Gastroesophageal sphincter (tissue), 4 donors: ENCODE measurements at regions not wholly inside any gene's neighbourhood (a gene's known extent, or its start where the extent isn't known, plus 50 kb on each side); places are given as distances from the start of the nearest gene placed in this dataset.

Source experiments
- ATAC-seq: fragments of 150-250 bp; one replicate; pipeline ENCODE4 v1.9.1; 2016; ENCODE audit warnings: mild to moderate bottlenecking, moderate library complexity
- H3K27ac ChIP-seq, 4 donors: fragments of 200-600 bp; sonication (generic) in 3 of 4; 1 replicate in 3 of 4; 2 replicates in 1 of 4; pipeline ENCODE4 v1.5.1; 2016 to 2019
- H3K27me3 ChIP-seq: fragments of 200-600 bp; sonication (generic); one replicate; pipeline ENCODE4 v1.5.1; 2019
- H3K36me3 ChIP-seq, 2 donors: fragments of 200-600 bp; sonication (generic); one replicate each; pipeline ENCODE4 v1.5.1; 2019; ENCODE audit warnings: control low read depth in 1 of 2
- H3K4me1 ChIP-seq, 3 donors: fragments of 200-600 bp; sonication (generic); 1 replicate in 2 of 3; 2 replicates in 1 of 3; pipeline ENCODE4 v1.5.1; 2016 to 2019; ENCODE audit warnings: control low read depth in 2 of 3
- H3K4me3 ChIP-seq, 2 donors: fragments of 200-600 bp; sonication (generic); one replicate each; pipeline ENCODE4 v1.5.1; 2019; ENCODE audit warnings: mild to moderate bottlenecking in 1 of 2, moderate library complexity in 1 of 2
- H3K9me3 ChIP-seq, 3 donors: fragments of 200-600 bp; sonication (generic); one replicate each; pipeline ENCODE4 v1.5.1; 2017 to 2019; ENCODE audit warnings: control low read depth in 2 of 3
- EP300 ChIP-seq: sonication (generic); formaldehyde crosslinking; IDR thresholded peaks from one replicate; pipeline ENCODE4 v1.6.1; 2017; ENCODE audit warnings: antibody characterized with exemption, mild to moderate bottlenecking
- POLR2A ChIP-seq, 2 donors: fragments of 450-650 bp; IDR thresholded peaks; one replicate each; pipeline ENCODE4 v1.6.1; 2017; ENCODE audit warnings: antibody characterized with exemption in 2 of 2, mild to moderate bottlenecking in 2 of 2, moderate library complexity in 1 of 2
- POLR2AphosphoS5 ChIP-seq: sonication (generic); formaldehyde crosslinking; IDR thresholded peaks from one replicate; pipeline ENCODE4 v1.6.1; 2017; ENCODE audit warnings: antibody characterized with exemption
- WGBS, 2 donors: methylation state at CpG; one replicate each; pipeline ENCODE4 v1.1.5; 2018; ENCODE audit warnings: low coverage in 1 of 2; 5-methylcytosine and 5-hydroxymethylcytosine counted together
- TF ChIP-seq, protein P1 (sequence below), 4 experiments: fragments of 200-600 bp in 2 of 4; fragments of 450-650 bp in 2 of 4; sonication (generic) in 1 of 4; IDR thresholded peaks; one replicate each; pipeline ENCODE4 v1.5.1; 2017 to 2019; ENCODE audit warnings: antibody characterized with exemption in 4 of 4, mild to moderate bottlenecking in 2 of 4, moderate library complexity in 2 of 4

DNA sequence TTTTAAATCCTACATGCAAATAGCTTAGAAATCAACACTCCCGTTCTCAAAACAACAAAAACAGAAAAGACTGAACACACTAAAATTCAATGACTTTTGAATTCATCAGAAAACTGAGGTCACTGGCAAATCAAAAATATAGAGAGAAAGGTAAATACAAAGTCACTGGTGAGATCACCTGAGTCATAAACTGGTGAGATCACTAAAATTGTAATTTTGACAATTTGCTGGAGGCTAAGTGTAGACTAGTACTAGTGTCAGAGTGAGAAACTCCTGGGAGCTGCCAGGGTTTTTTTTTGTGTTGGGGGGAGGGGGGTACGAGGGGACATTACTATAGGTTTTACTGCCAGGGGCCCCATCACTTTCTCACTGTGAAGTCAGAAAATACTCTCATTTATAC lies 1876.0 kb upstream of the CELF4 start:
- Histone ChIP-seq H3K4me3 (no peak overlapping the region), H3K36me3 (no peaks in the 10 kb centered on the region), H3K27me3 (no peaks in the 10 kb centered on the region), H3K27ac (no peak overlapping the region), H3K4me1 (no peaks in the 10 kb centered on the region), H3K9me3 (no peaks in the 10 kb centered on the region)
- 100% methylated on average over 1 to 2 of the region's 2 CpGs for WGBS, 2 donors
- no peak for ATAC-seq
- TF ChIP-seq, protein P1, sequence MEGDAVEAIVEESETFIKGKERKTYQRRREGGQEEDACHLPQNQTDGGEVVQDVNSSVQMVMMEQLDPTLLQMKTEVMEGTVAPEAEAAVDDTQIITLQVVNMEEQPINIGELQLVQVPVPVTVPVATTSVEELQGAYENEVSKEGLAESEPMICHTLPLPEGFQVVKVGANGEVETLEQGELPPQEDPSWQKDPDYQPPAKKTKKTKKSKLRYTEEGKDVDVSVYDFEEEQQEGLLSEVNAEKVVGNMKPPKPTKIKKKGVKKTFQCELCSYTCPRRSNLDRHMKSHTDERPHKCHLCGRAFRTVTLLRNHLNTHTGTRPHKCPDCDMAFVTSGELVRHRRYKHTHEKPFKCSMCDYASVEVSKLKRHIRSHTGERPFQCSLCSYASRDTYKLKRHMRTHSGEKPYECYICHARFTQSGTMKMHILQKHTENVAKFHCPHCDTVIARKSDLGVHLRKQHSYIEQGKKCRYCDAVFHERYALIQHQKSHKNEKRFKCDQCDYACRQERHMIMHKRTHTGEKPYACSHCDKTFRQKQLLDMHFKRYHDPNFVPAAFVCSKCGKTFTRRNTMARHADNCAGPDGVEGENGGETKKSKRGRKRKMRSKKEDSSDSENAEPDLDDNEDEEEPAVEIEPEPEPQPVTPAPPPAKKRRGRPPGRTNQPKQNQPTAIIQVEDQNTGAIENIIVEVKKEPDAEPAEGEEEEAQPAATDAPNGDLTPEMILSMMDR (IDR thresholded peaks at IDR 0.05): no peak
- TF ChIP-seq EP300 (no peak), POLR2A (IDR thresholded peaks at IDR 0.05) (no peak), POLR2AphosphoS5 (no peak)

GRCh38 chr18:39435996-39436395 lies 1870.4 kb upstream of the CELF4 start:
- 36 to 71% methylated on average over 1 of the region's 1 CpG for WGBS, 2 donors

DNA sequence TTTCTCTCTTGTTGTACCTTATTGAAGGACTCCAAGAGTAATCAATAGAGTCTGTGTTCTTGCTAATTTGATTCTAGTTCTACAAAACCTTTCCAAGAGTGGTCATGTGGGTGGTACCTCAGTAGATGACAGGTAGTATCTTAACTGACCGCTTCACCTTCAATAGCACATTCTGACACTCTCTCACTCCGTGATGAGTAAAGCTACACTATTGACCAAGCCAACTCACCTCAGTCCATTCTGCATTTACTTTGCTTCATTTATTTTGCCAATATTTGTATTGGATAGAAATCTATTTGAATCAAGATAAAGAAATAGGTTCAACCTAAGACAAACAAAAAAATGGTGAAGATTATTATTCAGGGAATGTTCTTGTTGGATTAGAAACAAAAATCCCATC lies 1869.6 kb upstream of the CELF4 start:
- Histone ChIP-seq H3K36me3 (no peaks in the 10 kb centered on the region), H3K27ac (no peak overlapping the region), H3K4me3 (no peak overlapping the region), H3K9me3 (no peaks in the 10 kb centered on the region), H3K27me3 (no peaks in the 10 kb centered on the region), H3K4me1 (no peaks in the 10 kb centered on the region)
- no peak for TF ChIP-seq EP300
- no peak for TF ChIP-seq POLR2AphosphoS5
- TF ChIP-seq, protein P1 (IDR thresholded peaks at IDR 0.05): no peak
- no peak for TF ChIP-seq POLR2A (IDR thresholded peaks at IDR 0.05)
- ATAC-seq: no peak
- WGBS, 2 donors: 92 to 100% methylated on average over 2 of the region's 2 CpGs

More at GRCh38 chr18:39435996-39436395, 1870.4 kb upstream of the CELF4 start:
- Histone ChIP-seq H3K36me3 (no peaks in the 10 kb centered on the region), H3K4me3 (no peak overlapping the region), H3K4me1 (no peaks in the 10 kb centered on the region), H3K27me3 (no peaks in the 10 kb centered on the region), H3K9me3 (no peaks in the 10 kb centered on the region), H3K27ac (no peak overlapping the region)
- TF ChIP-seq, protein P1 (IDR thresholded peaks at IDR 0.05): no peak
- TF ChIP-seq POLR2A (IDR thresholded peaks at IDR 0.05): no peak
- ATAC-seq: no peak

GRCh38 chr18:39434223-39434920 lies 1868.8 kb upstream of the CELF4 start:
- H3K4me1 ChIP-seq: no peaks in the 10 kb centered on the region
- TF ChIP-seq, protein P1 (IDR thresholded peaks at IDR 0.05): no peak
- TF ChIP-seq EP300 (no peak), POLR2AphosphoS5 (no peak), POLR2A (IDR thresholded peaks at IDR 0.05) (no peak)
- H3K9me3 ChIP-seq: no peaks in the 10 kb centered on the region
- no peaks in the 10 kb centered on the region for H3K27me3 ChIP-seq
- no peak overlapping the region for H3K4me3 ChIP-seq
- ATAC-seq: peak; percentile 57
- no peaks in the 10 kb centered on the region for H3K36me3 ChIP-seq
- 69 to 75% methylated on average over 3 of the region's 3 CpGs for WGBS, 2 donors
- H3K27ac ChIP-seq: no peak overlapping the region

GRCh38 chr18:39425172-39425850 lies 1859.7 kb upstream of the CELF4 start:
- no peak overlapping the region for H3K27ac ChIP-seq
- H3K36me3 ChIP-seq: no peaks in the 10 kb centered on the region
- H3K27me3 ChIP-seq: no peaks in the 10 kb centered on the region
- ATAC-seq: no peak
- WGBS, 2 donors: 60 to 88% methylated on average over 1 to 4 of the region's 4 CpGs
- TF ChIP-seq, protein P1 (IDR thresholded peaks at IDR 0.05): no peak
- H3K9me3 ChIP-seq: no peaks in the 10 kb centered on the region
- no peaks in the 10 kb centered on the region for H3K4me1 ChIP-seq
- H3K4me3 ChIP-seq: no peak overlapping the region
